ENCODE measurements at regions not wholly inside any gene's neighbourhood (a gene's known extent, or its start where the extent isn't known, plus 50 kb on each side); places are given as distances from the start of the nearest gene placed in this dataset.

DNA sequence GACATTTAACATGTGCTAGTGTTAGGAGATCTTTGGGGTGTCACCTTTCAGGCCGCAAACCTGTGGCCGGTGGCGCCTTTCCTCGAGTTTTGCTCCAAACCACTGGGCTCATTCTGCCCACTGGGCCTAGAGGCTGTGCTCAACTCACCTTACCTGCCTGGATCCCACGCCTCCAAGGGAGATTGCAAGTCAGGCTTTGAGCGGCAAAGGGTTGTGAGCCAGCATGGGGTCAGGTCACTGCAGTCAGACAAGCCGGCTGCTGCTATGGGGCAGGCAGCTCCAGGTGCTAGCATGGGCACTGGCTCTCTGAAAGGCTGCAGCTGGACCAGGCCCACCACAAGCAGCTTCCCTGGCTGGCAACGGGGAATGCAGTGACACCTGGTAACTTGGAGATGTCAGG lies 265.5 kb downstream of the ZBBX start:
- no peaks in the 10 kb centered on the region for H3K79me2 ChIP-seq (ENCODE audit: control insufficient read depth, insufficient read depth, low read length)
- ChIA-PET POLR2A (no interaction called here), CTCF (ENCODE audit: low intra/inter-chr PET ratio) (interaction anchor here (0.7 kb wide), 1 partner anchor 1070 kb away, joined by 3 read pairs; no protein-coding TSS in a partner anchor)
- FAIRE-seq (no peak), ATAC-seq (no peak), DNase-seq (ENCODE audit: extremely low read depth in 1 of 4, low spot score in 3 of 4) (no peak)
- WGBS (ENCODE audit: insufficient coverage, low coverage, missing lambda C conversion rate), result 4% methylated on average over 8 of the region's 8 CpGs
- H2AFZ ChIP-seq (ENCODE audit: low read depth, low read length), result no peak overlapping the region
- H3K4me2 ChIP-seq (ENCODE audit: insufficient read depth, low read length), result no peak overlapping the region
- no peak overlapping the region for H3K9ac ChIP-seq (ENCODE audit: insufficient read depth in 1 of 2, low read depth in 2 of 2, low read length in 2 of 2)
- no peaks in the 10 kb centered on the region for H4K20me1 ChIP-seq (replicated peaks; ENCODE audit: control insufficient read depth, insufficient read depth, low read length)
- intact Hi-C loops (cut with micrococcal nuclease), result no loop called here
- no peak for TF ChIP-seq RBM39 (optimal IDR thresholded peaks at IDR 0.05; ENCODE audit: low read depth, low read length)
- no peak for TF ChIP-seq BRF1 (IDR thresholded peaks at IDR 0.05; ENCODE audit: borderline replicate concordance, extremely low read depth, insufficient read length)
- TF ChIP-seq, protein P1, sequence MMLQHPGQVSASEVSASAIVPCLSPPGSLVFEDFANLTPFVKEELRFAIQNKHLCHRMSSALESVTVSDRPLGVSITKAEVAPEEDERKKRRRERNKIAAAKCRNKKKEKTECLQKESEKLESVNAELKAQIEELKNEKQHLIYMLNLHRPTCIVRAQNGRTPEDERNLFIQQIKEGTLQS (IDR thresholded peaks at IDR 0.05), result no peak
- TF ChIP-seq, protein P1 (CRISPR knock-in tag; conservative IDR thresholded peaks at IDR 0.05), result no peak
- TF ChIP-seq, protein P2, sequence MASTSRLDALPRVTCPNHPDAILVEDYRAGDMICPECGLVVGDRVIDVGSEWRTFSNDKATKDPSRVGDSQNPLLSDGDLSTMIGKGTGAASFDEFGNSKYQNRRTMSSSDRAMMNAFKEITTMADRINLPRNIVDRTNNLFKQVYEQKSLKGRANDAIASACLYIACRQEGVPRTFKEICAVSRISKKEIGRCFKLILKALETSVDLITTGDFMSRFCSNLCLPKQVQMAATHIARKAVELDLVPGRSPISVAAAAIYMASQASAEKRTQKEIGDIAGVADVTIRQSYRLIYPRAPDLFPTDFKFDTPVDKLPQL (IDR thresholded peaks at IDR 0.05; ENCODE audit: extremely low read depth, insufficient read length), result no peak
- TF ChIP-seq ZNF3 (CRISPR knock-in tag; IDR thresholded peaks at IDR 0.05), result no peak
- no peak for TF ChIP-seq HLTF (IDR thresholded peaks at IDR 0.05)
- TF ChIP-seq, protein P3, sequence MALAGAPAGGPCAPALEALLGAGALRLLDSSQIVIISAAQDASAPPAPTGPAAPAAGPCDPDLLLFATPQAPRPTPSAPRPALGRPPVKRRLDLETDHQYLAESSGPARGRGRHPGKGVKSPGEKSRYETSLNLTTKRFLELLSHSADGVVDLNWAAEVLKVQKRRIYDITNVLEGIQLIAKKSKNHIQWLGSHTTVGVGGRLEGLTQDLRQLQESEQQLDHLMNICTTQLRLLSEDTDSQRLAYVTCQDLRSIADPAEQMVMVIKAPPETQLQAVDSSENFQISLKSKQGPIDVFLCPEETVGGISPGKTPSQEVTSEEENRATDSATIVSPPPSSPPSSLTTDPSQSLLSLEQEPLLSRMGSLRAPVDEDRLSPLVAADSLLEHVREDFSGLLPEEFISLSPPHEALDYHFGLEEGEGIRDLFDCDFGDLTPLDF (CRISPR knock-in tag; IDR thresholded peaks at IDR 0.05), result no peak
- no peak for TF ChIP-seq ZNF695 (CRISPR knock-in tag; IDR thresholded peaks at IDR 0.05)
- no peak for TF ChIP-seq ZNF232 (CRISPR knock-in tag; IDR thresholded peaks at IDR 0.05)
- no peak for TF ChIP-seq SNIP1 (IDR thresholded peaks at IDR 0.05; ENCODE audit: low read depth)
- no peak for TF ChIP-seq ZNF561 (CRISPR knock-in tag; conservative IDR thresholded peaks at IDR 0.05)
- no peak for TF ChIP-seq ERF (CRISPR knock-in tag; IDR thresholded peaks at IDR 0.05)
- no peak overlapping the region for H3K27ac ChIP-seq (ENCODE audit: extremely low read depth, low read depth, low read length)
- no peaks in the 10 kb centered on the region for H3K4me1 ChIP-seq (replicated peaks in 1 of 2; ENCODE audit: control insufficient read depth in 2 of 2, insufficient read depth in 2 of 2, low read length in 2 of 2)
- H3K9me1 ChIP-seq (ENCODE audit: control insufficient read depth, insufficient read depth, low read length), result no peaks in the 10 kb centered on the region
- no peaks in the 10 kb centered on the region for H3K27me3 ChIP-seq (ENCODE audit: control insufficient read depth in 2 of 2, insufficient read depth in 2 of 2, low read length in 2 of 2)
- no peak overlapping the region for H3K4me3 ChIP-seq
- no TSS peak for BruUV-seq (replicated peaks)
- in situ Hi-C loops (cut with MboI), result no loop called here
- H3K9me3 ChIP-seq (replicated peaks; ENCODE audit: control insufficient read depth, insufficient read depth, low read depth, low read length), result no peaks in the 10 kb centered on the region
- H3K36me3 ChIP-seq (ENCODE audit: control insufficient read depth, insufficient read depth, low read length), result no peaks in the 10 kb centered on the region

Measured in K562 (cell line).